IMR-90 (cell line): ENCODE measurements at regions not wholly inside any gene's neighbourhood (a gene's known extent, or its start where the extent isn't known, plus 50 kb on each side); places are given as distances from the start of the nearest gene placed in this dataset.

Experiments used
- ATAC-seq: fragments of 200-7000 bp; cut with Tn5 transposase; 2 replicates; pipeline ENCODE4 v1.9.1; 2020; ENCODE audit warnings: low read depth, mild to moderate bottlenecking, moderate library complexity
- BruUV-seq: library from RNA; stranded (reverse); fragments of 400-500 nt; replicated peaks from 2 replicates; lab custom pipeline; 2021; lab: Mats Ljungman, UMichigan
- CTCF ChIA-PET: fragments of 300-600 bp; formaldehyde crosslinking; extraction: SDS; loops from one replicate; lab custom pipeline; 2021; ENCODE audit warnings: antibody characterized with exemption; lab: Yijun Ruan, JAX
- POLR2A ChIA-PET: fragments of 300-600 bp; sonication (Branson Sonifier 250); formaldehyde crosslinking; loops from one replicate; lab custom pipeline; 2022; ENCODE audit warnings: antibody characterized with exemption; ENCODE audit not compliant: unreplicated experiment; lab: Charles Lee
- DNase-seq: peaks from one replicate; pipeline ENCODE4 v3.0.0; 2013
- H2AFZ ChIP-seq: replicated peaks from 2 replicates; pipeline ENCODE3; 2013; ENCODE audit warnings: low read length, mild to moderate bottlenecking; ENCODE audit not compliant: poor library complexity
- H2AK5ac ChIP-seq: 2 replicates; pipeline ENCODE4 v1.6.1; 2013; ENCODE audit warnings: low read depth, low read length, inconsistent platforms
- H2AK9ac ChIP-seq: replicated peaks from 2 replicates; pipeline ENCODE3; 2013; ENCODE audit warnings: mild to moderate bottlenecking, low read depth, low read length, moderate library complexity; ENCODE audit not compliant: poor library complexity
- H2BK120ac ChIP-seq: 2 replicates; pipeline ENCODE4 v1.6.1; 2013; ENCODE audit warnings: low read depth, low read length, inconsistent platforms
- H2BK15ac ChIP-seq: 3 replicates; pipeline ENCODE4 v1.6.1; 2013; ENCODE audit warnings: low read depth, low read length, inconsistent platforms
- H2BK20ac ChIP-seq: 2 replicates; pipeline ENCODE4 v1.6.1; 2013; ENCODE audit warnings: low read depth, mild to moderate bottlenecking, inconsistent platforms, low read length, moderate library complexity
- H2BK5ac ChIP-seq: 2 replicates; pipeline ENCODE4 v1.6.1; 2013; ENCODE audit warnings: mild to moderate bottlenecking, low read depth, low read length, inconsistent platforms; ENCODE audit not compliant: poor library complexity, severe bottlenecking
- H3K14ac ChIP-seq: replicated peaks from 2 replicates; pipeline ENCODE4 v1.6.1; 2013; ENCODE audit warnings: low read depth, low read length, inconsistent platforms
- H3K18ac ChIP-seq: 2 replicates; pipeline ENCODE4 v1.6.1; 2013; ENCODE audit warnings: low read depth, low read length, control low read depth
- H3K23ac ChIP-seq: 2 replicates; pipeline ENCODE4 v1.6.1; 2013; ENCODE audit warnings: low read depth, low read length, inconsistent platforms
- H3K27ac ChIP-seq: 2 replicates; pipeline ENCODE4 v1.5.1; 2013; ENCODE audit warnings: mild to moderate bottlenecking, control low read depth, low read length; ENCODE audit not compliant: insufficient read depth
- H3K27me3 ChIP-seq: 2 replicates; pipeline ENCODE4 v1.6.1; 2013; ENCODE audit warnings: low read length; ENCODE audit not compliant: control insufficient read depth, insufficient read depth
- H3K36me3 ChIP-seq: 2 replicates; pipeline ENCODE4 v1.6.1; 2013; ENCODE audit warnings: low read length, mixed read lengths; ENCODE audit not compliant: control insufficient read depth, insufficient read depth
- H3K4ac ChIP-seq: 2 replicates; pipeline ENCODE4 v1.6.1; 2013; ENCODE audit warnings: low read depth, low read length, inconsistent platforms
- H3K4me1 ChIP-seq: 2 replicates; pipeline ENCODE4 v1.6.1; 2013; ENCODE audit warnings: low read length, mixed read lengths; ENCODE audit not compliant: control insufficient read depth, insufficient read depth
- H3K4me2 ChIP-seq: 2 replicates; pipeline ENCODE4 v1.6.1; 2013; ENCODE audit warnings: low read depth, mild to moderate bottlenecking, control low read depth, low read length, moderate library complexity
- H3K4me3 ChIP-seq: 2 replicates; pipeline ENCODE4 v1.5.1; 2013; ENCODE audit warnings: low read depth, mild to moderate bottlenecking, control low read depth, low read length, moderate library complexity; ENCODE audit not compliant: insufficient read depth
- H3K56ac ChIP-seq: 2 replicates; pipeline ENCODE4 v1.6.1; 2013; ENCODE audit warnings: low read length, inconsistent platforms; ENCODE audit not compliant: insufficient read depth; ENCODE audit errors: extremely low read depth
- H3K79me1 ChIP-seq, 2 experiments: 2 replicates each; pipeline ENCODE4 v1.6.1; 2013; ENCODE audit warnings: low read length in 2 of 2, inconsistent platforms in 1 of 2, low read depth in 1 of 2
- H3K9ac ChIP-seq: 2 replicates; pipeline ENCODE4 v1.6.1; 2013; ENCODE audit warnings: low read depth, low read length, control low read depth
- H3K9me1 ChIP-seq: 2 replicates; pipeline ENCODE4 v1.6.1; 2013; ENCODE audit warnings: low read length, inconsistent platforms; ENCODE audit not compliant: insufficient read depth
- H3K9me3 ChIP-seq: 2 replicates; pipeline ENCODE4 v1.6.1; 2013; ENCODE audit warnings: low read length; ENCODE audit not compliant: control insufficient read depth, insufficient read depth
- H4K20me1 ChIP-seq: 2 replicates; pipeline ENCODE4 v1.6.1; 2013; ENCODE audit warnings: low read length, inconsistent platforms; ENCODE audit not compliant: insufficient read depth
- H4K5ac ChIP-seq: 2 replicates; pipeline ENCODE4 v1.6.1; 2013; ENCODE audit warnings: mild to moderate bottlenecking, low read depth, low read length, control low read depth
- H4K8ac ChIP-seq, 2 experiments: 2 replicates each; pipeline ENCODE4 v1.6.1; 2013; ENCODE audit warnings: low read depth in 2 of 2, low read length in 2 of 2, control low read depth in 1 of 2, inconsistent platforms in 1 of 2
- H4K91ac ChIP-seq: 2 replicates; pipeline ENCODE4 v1.6.1; 2013; ENCODE audit warnings: low read depth, low read length, inconsistent platforms; ENCODE audit not compliant: insufficient read depth
- BHLHE40 ChIP-seq: fragments of 150-350 bp; IDR thresholded peaks from 2 replicates; pipeline ENCODE4 v1.6.1; 2016; ENCODE audit warnings: mild to moderate bottlenecking, low read depth, low read length
- CEBPB ChIP-seq: IDR thresholded peaks from 2 replicates; pipeline ENCODE4 v1.6.1; 2012; ENCODE audit warnings: low read depth, low read length, improper control_type of control experiment
- CHD1 ChIP-seq: IDR thresholded peaks from 2 replicates; pipeline ENCODE4 v1.6.1; 2012; ENCODE audit warnings: low read depth, low read length, improper control_type of control experiment
- FOS ChIP-seq: fragments of 150-350 bp; IDR thresholded peaks from 2 replicates; pipeline ENCODE4 v1.6.1; 2016; ENCODE audit warnings: low read depth, low read length
- MAFK ChIP-seq: IDR thresholded peaks from 2 replicates; pipeline ENCODE4 v1.6.1; 2012; ENCODE audit warnings: low read depth, low read length, improper control_type of control experiment
- MAZ ChIP-seq: IDR thresholded peaks from 2 replicates; pipeline ENCODE4 v1.6.1; 2012; ENCODE audit warnings: low read depth, mild to moderate bottlenecking, low read length, improper control_type of control experiment, moderate library complexity, borderline replicate concordance
- MXI1 ChIP-seq: IDR thresholded peaks from 2 replicates; pipeline ENCODE4 v1.6.1; 2012; ENCODE audit warnings: low read depth, mild to moderate bottlenecking, low read length, moderate library complexity, borderline replicate concordance
- NFE2L2 ChIP-seq: fragments of 150-350 bp; IDR thresholded peaks from 2 replicates; pipeline ENCODE4 v1.6.1; 2016; ENCODE audit warnings: low read depth, mild to moderate bottlenecking, low read length
- POLR2A ChIP-seq: IDR thresholded peaks from 2 replicates; pipeline ENCODE4 v1.6.1; 2012; ENCODE audit warnings: mild to moderate bottlenecking, low read depth, low read length
- RAD21 ChIP-seq: IDR thresholded peaks from 2 replicates; pipeline ENCODE4 v1.6.1; 2012; ENCODE audit warnings: low read length, improper control_type of control experiment
- RCOR1 ChIP-seq: IDR thresholded peaks from 2 replicates; pipeline ENCODE4 v1.6.1; 2012; ENCODE audit warnings: mild to moderate bottlenecking, low read length, improper control_type of control experiment; ENCODE audit not compliant: insufficient replicate concordance
- RFX5 ChIP-seq: IDR thresholded peaks from 2 replicates; pipeline ENCODE4 v1.8.0; 2012; ENCODE audit warnings: low read depth, mild to moderate bottlenecking, low read length, moderate library complexity
- SMC3 ChIP-seq: fragments of 150-350 bp; IDR thresholded peaks from 2 replicates; pipeline ENCODE4 v1.6.1; 2016; ENCODE audit warnings: low read depth, mild to moderate bottlenecking, antibody characterized with exemption, low read length, moderate library complexity
- WGBS, 2 experiments: methylation state at CpG; one replicate each; pipeline versions ENCODE4 v1.1.5 to v1.1.7; 2013; ENCODE audit warnings: missing lambda C conversion rate in 2 of 2; ENCODE audit not compliant: insufficient read length in 1 of 2; ENCODE audit errors: extremely low coverage in 2 of 2; 5-methylcytosine and 5-hydroxymethylcytosine counted together
- dilution Hi-C: fragments of 300-500 bp; cut with HindIII; formaldehyde crosslinking; loops from one replicate; pipeline ENCODE4 v1.14.3; 2018; ENCODE audit warnings: low sequenced_read_pairs; ENCODE audit not compliant: unreplicated experiment
- in situ Hi-C: fragments of 300-500 bp; cut with MboI; formaldehyde crosslinking; loops from 3 replicates; pipeline ENCODE4 v1.14.3; 2019; ENCODE audit warnings: low sequenced_read_pairs, inconsistent platforms, mixed read lengths
- intact Hi-C: fragments of 100-400 bp; cut with micrococcal nuclease; formaldehyde crosslinking; loops from 2 replicates; pipeline ENCODE4 v1.10.0; 2022
- TF ChIP-seq, protein P1 (sequence below): fragments of 150-350 bp; IDR thresholded peaks from 2 replicates; pipeline ENCODE4 v1.6.1; 2017; ENCODE audit warnings: mild to moderate bottlenecking, antibody characterized with exemption, low read length, low read depth
- TF ChIP-seq, protein P2 (sequence below): fragments of 150-350 bp; IDR thresholded peaks from 2 replicates; pipeline ENCODE4 v1.6.1; 2016; ENCODE audit warnings: low read depth, mild to moderate bottlenecking, low read length, moderate library complexity, borderline replicate concordance
- TF ChIP-seq, protein P3 (sequence below): conservative IDR thresholded peaks from 2 replicates; pipeline ENCODE4 v1.5.1; 2012; ENCODE audit warnings: mild to moderate bottlenecking, low read depth, low read length, improper control_type of control experiment

GRCh38 chr1:189786761-189787160 is 690.9 kb downstream of the BRINP3 start:
- no peak for DNase-seq
- Histone ChIP-seq H3K4ac (no peak overlapping the region), H4K20me1 (no peaks in the 10 kb centered on the region), H3K27me3 (no peaks in the 10 kb centered on the region), H3K14ac (no peak overlapping the region), H2AK5ac (no peak overlapping the region), H4K5ac (no peak overlapping the region), H3K4me1 (no peaks in the 10 kb centered on the region), H3K4me3 (no peak overlapping the region), H2AK9ac (no peak overlapping the region), H2BK15ac (no peak overlapping the region), H4K91ac (no peak overlapping the region), H3K4me2 (no peak overlapping the region), H4K8ac (no peak overlapping the region), H2BK120ac (no peak overlapping the region), H2BK5ac (no peak overlapping the region), H3K36me3 (no peaks in the 10 kb centered on the region), H3K23ac (no peak overlapping the region), H2AFZ (no peak overlapping the region), H2BK20ac (no peak overlapping the region), H3K18ac (no peak overlapping the region), H3K79me1 (no peaks in the 10 kb centered on the region), H3K9me3 (no peaks in the 10 kb centered on the region), H3K9me1 (no peaks in the 10 kb centered on the region), H3K27ac (no peak overlapping the region), H3K56ac (no peak overlapping the region), H3K9ac (no peak overlapping the region)
- POLR2A ChIA-PET, result no interaction called here
- no peak for ATAC-seq
- dilution Hi-C loops, result no loop called here
- in situ Hi-C loops, result no loop called here
- TF ChIP-seq MXI1, result no peak
- TF ChIP-seq RCOR1, result no peak
- no peak for TF ChIP-seq BHLHE40
- TF ChIP-seq CHD1, result no peak
- TF ChIP-seq, protein P1, sequence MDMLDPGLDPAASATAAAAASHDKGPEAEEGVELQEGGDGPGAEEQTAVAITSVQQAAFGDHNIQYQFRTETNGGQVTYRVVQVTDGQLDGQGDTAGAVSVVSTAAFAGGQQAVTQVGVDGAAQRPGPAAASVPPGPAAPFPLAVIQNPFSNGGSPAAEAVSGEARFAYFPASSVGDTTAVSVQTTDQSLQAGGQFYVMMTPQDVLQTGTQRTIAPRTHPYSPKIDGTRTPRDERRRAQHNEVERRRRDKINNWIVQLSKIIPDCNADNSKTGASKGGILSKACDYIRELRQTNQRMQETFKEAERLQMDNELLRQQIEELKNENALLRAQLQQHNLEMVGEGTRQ, result no peak
- no peak for TF ChIP-seq RAD21
- no peak for TF ChIP-seq NFE2L2
- TF ChIP-seq, protein P2, sequence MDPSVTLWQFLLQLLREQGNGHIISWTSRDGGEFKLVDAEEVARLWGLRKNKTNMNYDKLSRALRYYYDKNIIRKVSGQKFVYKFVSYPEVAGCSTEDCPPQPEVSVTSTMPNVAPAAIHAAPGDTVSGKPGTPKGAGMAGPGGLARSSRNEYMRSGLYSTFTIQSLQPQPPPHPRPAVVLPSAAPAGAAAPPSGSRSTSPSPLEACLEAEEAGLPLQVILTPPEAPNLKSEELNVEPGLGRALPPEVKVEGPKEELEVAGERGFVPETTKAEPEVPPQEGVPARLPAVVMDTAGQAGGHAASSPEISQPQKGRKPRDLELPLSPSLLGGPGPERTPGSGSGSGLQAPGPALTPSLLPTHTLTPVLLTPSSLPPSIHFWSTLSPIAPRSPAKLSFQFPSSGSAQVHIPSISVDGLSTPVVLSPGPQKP, result no peak
- TF ChIP-seq MAFK, result no peak
- TF ChIP-seq, protein P3, sequence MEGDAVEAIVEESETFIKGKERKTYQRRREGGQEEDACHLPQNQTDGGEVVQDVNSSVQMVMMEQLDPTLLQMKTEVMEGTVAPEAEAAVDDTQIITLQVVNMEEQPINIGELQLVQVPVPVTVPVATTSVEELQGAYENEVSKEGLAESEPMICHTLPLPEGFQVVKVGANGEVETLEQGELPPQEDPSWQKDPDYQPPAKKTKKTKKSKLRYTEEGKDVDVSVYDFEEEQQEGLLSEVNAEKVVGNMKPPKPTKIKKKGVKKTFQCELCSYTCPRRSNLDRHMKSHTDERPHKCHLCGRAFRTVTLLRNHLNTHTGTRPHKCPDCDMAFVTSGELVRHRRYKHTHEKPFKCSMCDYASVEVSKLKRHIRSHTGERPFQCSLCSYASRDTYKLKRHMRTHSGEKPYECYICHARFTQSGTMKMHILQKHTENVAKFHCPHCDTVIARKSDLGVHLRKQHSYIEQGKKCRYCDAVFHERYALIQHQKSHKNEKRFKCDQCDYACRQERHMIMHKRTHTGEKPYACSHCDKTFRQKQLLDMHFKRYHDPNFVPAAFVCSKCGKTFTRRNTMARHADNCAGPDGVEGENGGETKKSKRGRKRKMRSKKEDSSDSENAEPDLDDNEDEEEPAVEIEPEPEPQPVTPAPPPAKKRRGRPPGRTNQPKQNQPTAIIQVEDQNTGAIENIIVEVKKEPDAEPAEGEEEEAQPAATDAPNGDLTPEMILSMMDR, result no peak
- no peak for TF ChIP-seq SMC3
- TF ChIP-seq POLR2A, result no peak
- no peak for TF ChIP-seq CEBPB
- TF ChIP-seq MAZ, result no peak
- no peak for TF ChIP-seq FOS
- no peak for TF ChIP-seq RFX5
- WGBS, 2 experiments, result no CpG with 5 or more reads among the region's 5 CpGs
- intact Hi-C loops, result no loop called here
- CTCF ChIA-PET, result no interaction called here
- BruUV-seq, result no TSS peak
